Neural progenitor cell (in vitro differentiated cells): ENCODE measurements at regions not wholly inside any gene's neighbourhood (a gene's known extent, or its start where the extent isn't known, plus 50 kb on each side); places are given as distances from the start of the nearest gene placed in this dataset.

Experiments used
- CTCF ChIP-seq: fragments of 200-600 bp; sonication (generic); IDR thresholded peaks from 2 replicates; pipeline ENCODE4 v1.5.1; 2017; ENCODE audit warnings: antibody characterized with exemption, mild to moderate bottlenecking
- EZH2 ChIP-seq: fragments of 200-600 bp; sonication (generic); IDR thresholded peaks from 2 replicates; pipeline ENCODE4 v1.6.1; 2017; ENCODE audit warnings: antibody characterized with exemption, mild to moderate bottlenecking, moderate library complexity

GRCh38 chr7:119377861-119378260, 895.1 kb upstream of the KCND2 start:
- TF ChIP-seq CTCF (no peak), EZH2 (no peak)
